Endothelial cell of umbilical vein (primary cell): ENCODE measurements at regions not wholly inside any gene's neighbourhood (a gene's known extent, or its start where the extent isn't known, plus 50 kb on each side); places are given as distances from the start of the nearest gene placed in this dataset.

Experiments
- BruUV-seq: library from RNA; stranded (reverse); fragments of 400-500 nt; replicated peaks from 2 replicates; lab custom pipeline; 2021; lab: Mats Ljungman, UMichigan
- CTCF ChIA-PET: fragments of 300-600, 350-600 bp; sonication (Branson Sonifier 250); formaldehyde crosslinking; loops from one replicate; lab custom pipeline; 2021; ENCODE audit warnings: antibody characterized with exemption, inconsistent platforms; lab: Charles Lee
- POLR2A ChIA-PET: fragments of 300-600, 350-600 bp; sonication (Branson Sonifier 250); formaldehyde crosslinking; loops from one replicate; lab custom pipeline; 2021; ENCODE audit warnings: antibody characterized with exemption, inconsistent platforms; lab: Charles Lee
- DNase-seq: peaks from one replicate; pipeline ENCODE4 v3.0.0-alpha.2; 2011; ENCODE audit warnings: low read depth, low spot score
- FAIRE-seq: peaks from 2 replicates; lab custom pipeline; 2011; peaks lifted over from hg19 to GRCh38; lab: Jason Lieb, UNC
- H2AFZ ChIP-seq: 2 replicates; pipeline ENCODE4 v1.6.0; 2012; ENCODE audit warnings: low read depth, low read length, control low read depth, inconsistent platforms
- H3K27ac ChIP-seq: 2 replicates; pipeline ENCODE4 v1.5.1; 2011; ENCODE audit warnings: low read depth, mild to moderate bottlenecking, control low read depth, low read length, moderate library complexity; ENCODE audit not compliant: insufficient read depth
- H3K27me3 ChIP-seq, 2 experiments: 2 replicates each; pipeline versions ENCODE4 v1.6.0 to v1.6.1; 2011; ENCODE audit warnings: low read length in 2 of 2, mixed read lengths in 1 of 2; ENCODE audit not compliant: control insufficient read depth in 2 of 2, insufficient read depth in 2 of 2
- H3K36me3 ChIP-seq, 2 experiments: 2 replicates in 1 of 2; 3 replicates in 1 of 2; pipeline ENCODE4 v1.5.1; 2011; ENCODE audit warnings: low read length in 2 of 2, mild to moderate bottlenecking in 1 of 2, moderate library complexity in 1 of 2; ENCODE audit not compliant: control insufficient read depth in 2 of 2, insufficient read depth in 2 of 2; ENCODE audit errors: extremely low read depth in 1 of 2
- H3K4me1 ChIP-seq: 3 replicates; pipeline ENCODE4 v1.5.1; 2011; ENCODE audit warnings: mild to moderate bottlenecking, low read length; ENCODE audit not compliant: control insufficient read depth, insufficient read depth; ENCODE audit errors: extremely low read depth
- H3K4me2 ChIP-seq: 2 replicates; pipeline ENCODE4 v1.6.1; 2011; ENCODE audit warnings: low read length, control low read depth, mixed read lengths; ENCODE audit not compliant: insufficient read depth
- H3K4me3 ChIP-seq, 3 experiments: fragments of 200-600 bp in 1 of 3; sonication (generic), shearing (Covaris generic) in 1 of 3; replicated peaks in 1 of 3; 2 replicates each; pipeline ENCODE4 v1.5.1; 2011 to 2016; ENCODE audit warnings: control low read depth in 3 of 3, low read length in 3 of 3, mild to moderate bottlenecking in 2 of 3, inconsistent platforms in 1 of 3, low read depth in 1 of 3, moderate library complexity in 1 of 3; ENCODE audit not compliant: insufficient read depth in 1 of 3
- H3K79me2 ChIP-seq: 2 replicates; pipeline ENCODE4 v1.6.0; 2012; ENCODE audit warnings: low read length, inconsistent platforms; ENCODE audit not compliant: control insufficient read depth, insufficient read depth
- H3K9ac ChIP-seq: replicated peaks from 2 replicates; pipeline ENCODE3; 2011; ENCODE audit warnings: low read length, control low read depth; ENCODE audit not compliant: insufficient read depth; ENCODE audit errors: extremely low read depth
- H3K9me1 ChIP-seq: replicated peaks from 3 replicates; pipeline ENCODE4 v1.6.0; 2011; ENCODE audit warnings: mild to moderate bottlenecking, low read length; ENCODE audit not compliant: control insufficient read depth, insufficient read depth; ENCODE audit errors: extremely low read depth
- H3K9me3 ChIP-seq: replicated peaks from 2 replicates; pipeline ENCODE4 v1.5.1; 2012; ENCODE audit warnings: low read length, inconsistent platforms; ENCODE audit not compliant: control insufficient read depth, insufficient read depth
- H4K20me1 ChIP-seq: replicated peaks from 2 replicates; pipeline ENCODE3; 2011; ENCODE audit warnings: mild to moderate bottlenecking, low read length; ENCODE audit not compliant: control insufficient read depth, insufficient read depth; ENCODE audit errors: extremely low read depth
- EZH2 ChIP-seq: IDR thresholded peaks from 2 replicates; pipeline ENCODE4 v1.6.1; 2012; ENCODE audit warnings: borderline replicate concordance, low read depth, mild to moderate bottlenecking, moderate library complexity, low read length, inconsistent platforms; ENCODE audit not compliant: severe bottlenecking
- GATA2 ChIP-seq: IDR thresholded peaks from 2 replicates; pipeline ENCODE4 v1.7.0; 2011; ENCODE audit warnings: low read depth, mild to moderate bottlenecking, moderate library complexity, mixed read lengths, low read length; ENCODE audit not compliant: insufficient read length, insufficient read depth
- JUN ChIP-seq: IDR thresholded peaks from 2 replicates; pipeline ENCODE4 v1.6.1; 2011; ENCODE audit warnings: borderline replicate concordance, low read depth; ENCODE audit not compliant: insufficient read length, insufficient read depth
- POLR2A ChIP-seq: IDR thresholded peaks from 2 replicates; pipeline ENCODE4 v1.6.1; 2012; ENCODE audit warnings: low read depth, mild to moderate bottlenecking, control low read depth, low read length
- POLR2AphosphoS5 ChIP-seq: IDR thresholded peaks from 2 replicates; pipeline ENCODE4 v1.6.1; 2012; ENCODE audit warnings: low read depth, mild to moderate bottlenecking, control low read depth, low read length, moderate library complexity; ENCODE audit not compliant: insufficient read depth
- dilution Hi-C: fragments of 300-500 bp; cut with MboI; formaldehyde crosslinking; loops from one replicate; pipeline ENCODE4 v1.15.0; 2019; ENCODE audit warnings: low sequenced_read_pairs; ENCODE audit not compliant: extremely low pct_ligation_motif_present
- intact Hi-C: fragments of 100-400 bp; cut with micrococcal nuclease; formaldehyde crosslinking; loops from one replicate; pipeline ENCODE4 v1.10.0; 2022
- TF ChIP-seq, protein P1 (sequence below), 2 donors: IDR thresholded peaks; 1 replicate in 1 of 2; 2 replicates in 1 of 2; pipeline ENCODE4 v1.5.1; 2011; ENCODE audit warnings: low read length in 2 of 2, mild to moderate bottlenecking in 2 of 2, moderate library complexity in 2 of 2, control low read depth in 1 of 2, inconsistent platforms in 1 of 2, low read depth in 1 of 2; ENCODE audit not compliant: insufficient read depth in 1 of 2; ENCODE audit errors: extremely low read depth in 1 of 2
- TF ChIP-seq, protein P2 (sequence below): IDR thresholded peaks from 2 replicates; pipeline ENCODE4 v1.6.1; 2011; ENCODE audit not compliant: insufficient read depth, insufficient read length

DNA sequence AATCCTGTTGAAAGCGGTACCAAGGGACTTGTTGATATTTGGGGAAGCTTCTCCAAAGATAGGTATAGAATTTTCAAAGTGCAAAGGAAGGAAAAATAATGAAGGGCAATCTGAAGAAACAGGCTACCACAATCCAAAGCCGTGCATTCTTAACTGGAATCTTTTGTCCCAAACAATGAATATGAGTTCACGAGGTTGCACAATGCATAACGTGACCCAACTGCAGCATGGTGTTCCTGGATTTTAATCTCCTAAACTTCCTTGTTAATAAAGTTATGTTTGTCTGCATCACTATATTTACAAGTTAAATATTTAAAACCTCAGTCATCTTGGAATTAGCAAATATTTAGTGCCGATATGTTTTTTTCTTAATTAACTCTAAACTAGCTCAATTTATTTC, 203.7 kb downstream of the WDR11 start:
- no peak overlapping the region for H3K9ac ChIP-seq
- no peak for DNase-seq
- H3K4me3 ChIP-seq = no peak overlapping the region
- H3K9me1 ChIP-seq = no peaks in the 10 kb centered on the region
- H3K79me2 ChIP-seq = no peaks in the 10 kb centered on the region
- dilution Hi-C loops (no loop called here), intact Hi-C loops (no loop called here)
- H3K4me1 ChIP-seq = no peaks in the 10 kb centered on the region
- TF ChIP-seq, protein P1, sequence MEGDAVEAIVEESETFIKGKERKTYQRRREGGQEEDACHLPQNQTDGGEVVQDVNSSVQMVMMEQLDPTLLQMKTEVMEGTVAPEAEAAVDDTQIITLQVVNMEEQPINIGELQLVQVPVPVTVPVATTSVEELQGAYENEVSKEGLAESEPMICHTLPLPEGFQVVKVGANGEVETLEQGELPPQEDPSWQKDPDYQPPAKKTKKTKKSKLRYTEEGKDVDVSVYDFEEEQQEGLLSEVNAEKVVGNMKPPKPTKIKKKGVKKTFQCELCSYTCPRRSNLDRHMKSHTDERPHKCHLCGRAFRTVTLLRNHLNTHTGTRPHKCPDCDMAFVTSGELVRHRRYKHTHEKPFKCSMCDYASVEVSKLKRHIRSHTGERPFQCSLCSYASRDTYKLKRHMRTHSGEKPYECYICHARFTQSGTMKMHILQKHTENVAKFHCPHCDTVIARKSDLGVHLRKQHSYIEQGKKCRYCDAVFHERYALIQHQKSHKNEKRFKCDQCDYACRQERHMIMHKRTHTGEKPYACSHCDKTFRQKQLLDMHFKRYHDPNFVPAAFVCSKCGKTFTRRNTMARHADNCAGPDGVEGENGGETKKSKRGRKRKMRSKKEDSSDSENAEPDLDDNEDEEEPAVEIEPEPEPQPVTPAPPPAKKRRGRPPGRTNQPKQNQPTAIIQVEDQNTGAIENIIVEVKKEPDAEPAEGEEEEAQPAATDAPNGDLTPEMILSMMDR (IDR thresholded peaks at IDR 0.05; ENCODE audit: extremely low read depth in 1 of 2, insufficient read depth in 1 of 2, low read depth in 1 of 2, low read length in 2 of 2) = no peak
- TF ChIP-seq POLR2AphosphoS5 (no peak), EZH2 (no peak), JUN (no peak), GATA2 (no peak), POLR2A (no peak)
- POLR2A ChIA-PET = no interaction called here
- CTCF ChIA-PET = no interaction called here
- no TSS peak for BruUV-seq
- H2AFZ ChIP-seq = no peak overlapping the region
- H3K9me3 ChIP-seq = no peaks in the 10 kb centered on the region
- no peaks in the 10 kb centered on the region for H3K27me3 ChIP-seq
- no peak overlapping the region for H3K27ac ChIP-seq
- FAIRE-seq = no peak
- H3K36me3 ChIP-seq = no peaks in the 10 kb centered on the region
- no peaks in the 10 kb centered on the region for H4K20me1 ChIP-seq
- no peak overlapping the region for H3K4me2 ChIP-seq

DNA sequence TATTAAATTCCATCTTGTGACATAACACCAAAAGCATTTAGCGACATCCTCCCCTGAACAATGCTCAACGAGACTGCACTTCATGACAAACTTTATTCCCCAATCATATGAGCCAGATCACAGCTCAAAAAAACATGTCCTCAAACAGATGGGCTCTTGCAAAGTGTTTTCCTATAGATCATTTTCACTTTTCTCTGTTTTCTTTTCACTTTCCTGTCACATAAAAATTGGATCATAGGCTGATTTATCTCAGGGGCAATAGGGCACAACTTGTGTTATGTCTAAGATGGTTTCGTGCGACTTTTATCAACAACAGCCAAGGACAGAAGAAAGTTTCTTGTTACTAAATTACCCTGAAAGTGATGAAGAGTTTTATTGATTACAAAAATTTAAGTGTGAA, 206.1 kb downstream of the WDR11 start:
- ChIA-PET POLR2A (no interaction called here), CTCF (no interaction called here)
- no peaks in the 10 kb centered on the region for H3K36me3 ChIP-seq
- no peaks in the 10 kb centered on the region for H4K20me1 ChIP-seq
- no peaks in the 10 kb centered on the region for H3K9me1 ChIP-seq
- DNase-seq (no peak), FAIRE-seq (no peak)
- no peak overlapping the region for H3K9ac ChIP-seq
- H3K4me3 ChIP-seq = no peak overlapping the region
- dilution Hi-C loops (no loop called here), intact Hi-C loops (no loop called here)
- TF ChIP-seq EZH2 (no peak), POLR2A (no peak), GATA2 (no peak)
- TF ChIP-seq, protein P2, sequence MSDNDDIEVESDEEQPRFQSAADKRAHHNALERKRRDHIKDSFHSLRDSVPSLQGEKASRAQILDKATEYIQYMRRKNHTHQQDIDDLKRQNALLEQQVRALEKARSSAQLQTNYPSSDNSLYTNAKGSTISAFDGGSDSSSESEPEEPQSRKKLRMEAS = no peak
- H3K4me1 ChIP-seq = no peaks in the 10 kb centered on the region
- no peak overlapping the region for H3K4me2 ChIP-seq
- no peak overlapping the region for H2AFZ ChIP-seq
- H3K27ac ChIP-seq = no peak overlapping the region
- no TSS peak for BruUV-seq
- no peaks in the 10 kb centered on the region for H3K27me3 ChIP-seq
- H3K79me2 ChIP-seq = no peaks in the 10 kb centered on the region
- no peaks in the 10 kb centered on the region for H3K9me3 ChIP-seq
